CD4-positive, alpha-beta T cell (primary cell): ENCODE measurements at regions not wholly inside any gene's neighbourhood (a gene's known extent, or its start where the extent isn't known, plus 50 kb on each side); places are given as distances from the start of the nearest gene placed in this dataset.

Experiments used
- ATAC-seq: fragments of 200-7000 bp; cut with Tn5 transposase; one replicate; pipeline ENCODE4 v1.10.0; 2022; ENCODE audit warnings: mild to moderate bottlenecking; ENCODE audit not compliant: poor library complexity
- CTCF ChIA-PET: fragments of 350-600 bp; sonication (Branson Sonifier 250); formaldehyde crosslinking; loops from one replicate; lab custom pipeline; 2021; ENCODE audit warnings: antibody characterized with exemption, inconsistent platforms; lab: Charles Lee
- POLR2A ChIA-PET: fragments of 350-600 bp; sonication (Branson Sonifier 250); formaldehyde crosslinking; loops from one replicate; lab custom pipeline; 2021; ENCODE audit warnings: antibody characterized with exemption, inconsistent platforms; lab: Charles Lee
- DNase-seq, 14 experiments: peaks; one replicate each; pipeline ENCODE4 v3.0.0-alpha.2; 2013 to 2020; ENCODE audit warnings: mixed read lengths in 2 of 14
- H3K27ac ChIP-seq, 2 donors: one replicate each; pipeline versions ENCODE4 v1.5.1 to v1.7.0; 2013; ENCODE audit warnings: low read length in 2 of 2, low read depth in 1 of 2, mild to moderate bottlenecking in 1 of 2
- H3K27me3 ChIP-seq, 2 experiments: 1 replicate in 1 of 2; 2 replicates in 1 of 2; pipeline versions ENCODE4 v1.6.1 to v1.7.0; 2013; ENCODE audit warnings: low read length in 2 of 2, control low read depth in 1 of 2, mild to moderate bottlenecking in 1 of 2, moderate library complexity in 1 of 2; ENCODE audit not compliant: insufficient read depth in 2 of 2, control insufficient read depth in 1 of 2
- H3K36me3 ChIP-seq: one replicate; pipeline ENCODE4 v1.6.1; 2013; ENCODE audit warnings: low read length, control low read depth; ENCODE audit not compliant: insufficient read depth
- H3K4me1 ChIP-seq: one replicate; pipeline ENCODE4 v1.6.1; 2013; ENCODE audit warnings: low read length, control low read depth; ENCODE audit not compliant: insufficient read depth
- H3K4me3 ChIP-seq: one replicate; pipeline ENCODE4 v1.5.1; 2013; ENCODE audit warnings: mild to moderate bottlenecking, low read length, moderate library complexity
- H3K9me3 ChIP-seq, 2 experiments: 1 replicate in 1 of 2; 2 replicates in 1 of 2; pipeline versions ENCODE4 v1.6.1 to v1.7.0; 2013; ENCODE audit warnings: low read length in 2 of 2, mild to moderate bottlenecking in 2 of 2, control low read depth in 1 of 2, moderate library complexity in 1 of 2; ENCODE audit not compliant: control insufficient read depth in 1 of 2, insufficient read depth in 1 of 2
- H3K27ac Mint-ChIP-seq: one replicate; pipeline ENCODE4 v1.8.0; 2020; ENCODE audit warnings: mixed read lengths
- H3K27me3 Mint-ChIP-seq: one replicate; pipeline ENCODE4 v1.8.0; 2021; ENCODE audit warnings: mixed read lengths
- H3K36me3 Mint-ChIP-seq: one replicate; pipeline ENCODE4 v1.8.0; 2021; ENCODE audit warnings: low read depth, mixed read lengths
- H3K4me1 Mint-ChIP-seq: one replicate; pipeline ENCODE4 v1.8.0; 2021; ENCODE audit warnings: low read depth, mixed read lengths
- H3K4me3 Mint-ChIP-seq: one replicate; pipeline ENCODE4 v1.8.0; 2020; ENCODE audit warnings: mild to moderate bottlenecking, mixed read lengths
- H3K9me3 Mint-ChIP-seq: one replicate; pipeline ENCODE4 v1.8.0; 2020; ENCODE audit warnings: mixed read lengths
- intact Hi-C, 2 experiments: fragments of 100-400 bp; cut with DNase I in 1 of 2; cut with micrococcal nuclease in 1 of 2; formaldehyde crosslinking; loops; one replicate each; pipeline versions ENCODE4 v1.15.1 to v1.9.0; 2023 to 2025; cut with DNase I, micrococcal nuclease
- TF ChIP-seq, protein P1 (sequence below): fragments of 200-600 bp; IDR thresholded peaks from one replicate; pipeline ENCODE4 v1.8.0; 2022; ENCODE audit warnings: antibody characterized with exemption, mild to moderate bottlenecking

DNA sequence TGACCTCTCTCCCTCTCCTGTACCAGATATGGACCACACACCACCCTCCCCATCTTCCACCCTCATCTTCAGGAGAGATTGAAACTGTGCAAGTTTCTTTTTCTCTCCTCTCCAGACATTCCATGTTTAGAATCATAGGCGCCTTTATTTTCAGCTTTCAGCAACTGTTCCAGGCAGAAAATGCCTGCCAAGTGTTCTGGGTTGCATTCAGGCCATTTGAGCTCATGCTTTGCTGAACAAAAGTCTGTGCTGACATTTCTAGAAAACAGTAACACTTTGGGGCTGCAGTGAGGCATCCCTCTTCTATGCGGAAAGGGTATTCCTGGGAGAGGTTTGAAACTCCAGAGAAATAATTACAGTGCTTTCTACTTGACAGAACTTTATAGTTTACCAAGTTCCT, 361.7 kb downstream of the GPAM start:
- H3K9me3 ChIP-seq = no peaks in the 10 kb centered on the region
- no peak overlapping the region for H3K4me3 ChIP-seq
- DNase-seq (no peak), ATAC-seq (no peak)
- H3K4me1 Mint-ChIP-seq = no peaks in the 10 kb centered on the region
- TF ChIP-seq, protein P1, sequence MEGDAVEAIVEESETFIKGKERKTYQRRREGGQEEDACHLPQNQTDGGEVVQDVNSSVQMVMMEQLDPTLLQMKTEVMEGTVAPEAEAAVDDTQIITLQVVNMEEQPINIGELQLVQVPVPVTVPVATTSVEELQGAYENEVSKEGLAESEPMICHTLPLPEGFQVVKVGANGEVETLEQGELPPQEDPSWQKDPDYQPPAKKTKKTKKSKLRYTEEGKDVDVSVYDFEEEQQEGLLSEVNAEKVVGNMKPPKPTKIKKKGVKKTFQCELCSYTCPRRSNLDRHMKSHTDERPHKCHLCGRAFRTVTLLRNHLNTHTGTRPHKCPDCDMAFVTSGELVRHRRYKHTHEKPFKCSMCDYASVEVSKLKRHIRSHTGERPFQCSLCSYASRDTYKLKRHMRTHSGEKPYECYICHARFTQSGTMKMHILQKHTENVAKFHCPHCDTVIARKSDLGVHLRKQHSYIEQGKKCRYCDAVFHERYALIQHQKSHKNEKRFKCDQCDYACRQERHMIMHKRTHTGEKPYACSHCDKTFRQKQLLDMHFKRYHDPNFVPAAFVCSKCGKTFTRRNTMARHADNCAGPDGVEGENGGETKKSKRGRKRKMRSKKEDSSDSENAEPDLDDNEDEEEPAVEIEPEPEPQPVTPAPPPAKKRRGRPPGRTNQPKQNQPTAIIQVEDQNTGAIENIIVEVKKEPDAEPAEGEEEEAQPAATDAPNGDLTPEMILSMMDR = no peak
- H3K27me3 Mint-ChIP-seq = no peaks in the 10 kb centered on the region
- H3K27me3 ChIP-seq = no peaks in the 10 kb centered on the region
- H3K4me1 ChIP-seq = no peaks in the 10 kb centered on the region
- no peaks in the 10 kb centered on the region for H3K36me3 Mint-ChIP-seq
- no peak overlapping the region for H3K4me3 Mint-ChIP-seq
- H3K36me3 ChIP-seq = no peaks in the 10 kb centered on the region
- POLR2A ChIA-PET = no interaction called here
- no peak overlapping the region for H3K27ac Mint-ChIP-seq
- intact Hi-C loops = no loop called here
- H3K9me3 Mint-ChIP-seq = no peaks in the 10 kb centered on the region
- CTCF ChIA-PET = no interaction called here
- no peak overlapping the region for H3K27ac ChIP-seq

DNA sequence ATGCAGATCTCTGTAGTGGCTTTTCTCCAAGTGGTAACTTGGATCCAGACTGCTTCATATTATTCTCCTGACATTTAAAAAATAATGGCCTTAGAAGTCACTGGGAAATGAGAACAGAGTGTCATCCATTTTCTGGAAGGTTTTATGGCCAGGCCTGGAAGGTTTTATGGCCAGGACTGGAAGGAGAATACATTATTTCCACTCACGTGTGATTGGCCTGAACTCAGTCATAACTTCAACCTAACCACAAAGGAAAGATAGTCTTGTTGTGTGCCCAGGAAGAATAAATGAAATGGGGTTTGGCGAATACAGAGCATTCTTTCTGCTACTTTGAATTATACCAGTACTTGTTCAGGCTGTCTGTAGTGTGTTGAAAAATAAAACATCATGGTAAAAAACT, 360.9 kb downstream of the GPAM start:
- ChIA-PET CTCF (no interaction called here), POLR2A (no interaction called here)
- Mint-ChIP-seq H3K4me3 (no peak overlapping the region), H3K27ac (no peak overlapping the region), H3K27me3 (no peaks in the 10 kb centered on the region), H3K9me3 (no peaks in the 10 kb centered on the region), H3K4me1 (no peaks in the 10 kb centered on the region), H3K36me3 (no peaks in the 10 kb centered on the region)
- intact Hi-C loops = no loop called here
- H3K4me3 ChIP-seq = no peak overlapping the region
- TF ChIP-seq, protein P1 = no peak
- no peaks in the 10 kb centered on the region for H3K9me3 ChIP-seq
- ATAC-seq = no peak
- H3K4me1 ChIP-seq = no peaks in the 10 kb centered on the region
- DNase-seq = no peak
- no peaks in the 10 kb centered on the region for H3K27me3 ChIP-seq
- no peak overlapping the region for H3K27ac ChIP-seq
- H3K36me3 ChIP-seq = no peaks in the 10 kb centered on the region

DNA sequence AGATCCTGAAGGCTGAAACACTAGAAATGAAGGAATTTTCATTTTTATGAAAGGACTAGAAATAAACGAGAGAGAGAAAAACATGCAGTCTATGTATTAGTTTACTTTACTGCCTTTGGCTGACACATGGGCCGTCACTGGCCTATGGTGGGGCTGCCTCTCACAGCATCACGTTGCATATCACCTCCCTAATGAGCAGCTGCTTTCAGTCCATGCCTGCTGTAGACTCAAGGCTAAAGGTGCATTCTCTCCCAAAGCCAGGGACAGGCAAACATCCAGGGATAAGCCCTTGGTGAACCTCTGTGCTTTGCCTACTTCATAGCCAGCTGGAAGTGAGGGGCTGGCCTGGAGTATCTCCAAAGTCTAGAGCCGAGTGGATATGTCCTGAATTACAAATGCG, 359.4 kb downstream of the GPAM start:
- Histone ChIP-seq H3K27ac (no peak overlapping the region), H3K4me1 (no peaks in the 10 kb centered on the region), H3K27me3 (no peaks in the 10 kb centered on the region), H3K36me3 (no peaks in the 10 kb centered on the region), H3K9me3 (no peaks in the 10 kb centered on the region), H3K4me3 (no peak overlapping the region)
- TF ChIP-seq, protein P1 = no peak
- Mint-ChIP-seq H3K4me1 (no peaks in the 10 kb centered on the region), H3K27ac (no peak overlapping the region), H3K9me3 (no peaks in the 10 kb centered on the region), H3K27me3 (no peaks in the 10 kb centered on the region), H3K4me3 (no peak overlapping the region), H3K36me3 (no peaks in the 10 kb centered on the region)
- no peak for ATAC-seq
- ChIA-PET POLR2A (no interaction called here), CTCF (no interaction called here)
- no peak for DNase-seq
- intact Hi-C loops = no loop called here
